ENCODE measurements at regions not wholly inside any gene's neighbourhood (a gene's known extent, or its start where the extent isn't known, plus 50 kb on each side); places are given as distances from the start of the nearest gene placed in this dataset.

DNA sequence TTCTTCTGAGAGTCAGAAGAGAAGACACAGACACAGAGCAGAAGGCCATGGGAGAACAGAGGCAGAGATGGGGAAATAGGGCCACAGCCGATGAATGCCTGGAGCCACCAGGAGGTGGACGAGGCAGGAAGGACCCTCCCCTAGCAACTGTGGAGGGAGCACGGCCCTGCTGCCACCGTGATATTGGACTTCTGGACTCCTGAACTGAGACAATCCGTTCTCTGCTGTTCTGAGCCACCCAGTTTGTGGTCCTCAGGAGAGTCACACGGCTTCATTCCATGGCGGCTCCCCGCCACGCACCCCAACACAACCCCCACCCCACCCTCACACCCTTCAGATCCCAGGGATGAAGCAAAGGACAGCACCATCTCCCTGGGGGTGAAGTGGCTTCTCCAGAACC lies 338.1 kb downstream of the CTTN start:
- TF ChIP-seq CTCF (IDR thresholded peaks at IDR 0.05) = no peak
- no peak for TF ChIP-seq POLR2A (IDR thresholded peaks at IDR 0.05)
- H3K27ac ChIP-seq = no peak overlapping the region
- no peaks in the 10 kb centered on the region for H3K9me3 ChIP-seq
- no peaks in the 10 kb centered on the region for H3K27me3 ChIP-seq
- H3K36me3 ChIP-seq = no peaks in the 10 kb centered on the region
- H3K4me1 ChIP-seq = no peaks in the 10 kb centered on the region
- DNase-seq = no peak
- H3K4me3 ChIP-seq = no peak overlapping the region

DNA sequence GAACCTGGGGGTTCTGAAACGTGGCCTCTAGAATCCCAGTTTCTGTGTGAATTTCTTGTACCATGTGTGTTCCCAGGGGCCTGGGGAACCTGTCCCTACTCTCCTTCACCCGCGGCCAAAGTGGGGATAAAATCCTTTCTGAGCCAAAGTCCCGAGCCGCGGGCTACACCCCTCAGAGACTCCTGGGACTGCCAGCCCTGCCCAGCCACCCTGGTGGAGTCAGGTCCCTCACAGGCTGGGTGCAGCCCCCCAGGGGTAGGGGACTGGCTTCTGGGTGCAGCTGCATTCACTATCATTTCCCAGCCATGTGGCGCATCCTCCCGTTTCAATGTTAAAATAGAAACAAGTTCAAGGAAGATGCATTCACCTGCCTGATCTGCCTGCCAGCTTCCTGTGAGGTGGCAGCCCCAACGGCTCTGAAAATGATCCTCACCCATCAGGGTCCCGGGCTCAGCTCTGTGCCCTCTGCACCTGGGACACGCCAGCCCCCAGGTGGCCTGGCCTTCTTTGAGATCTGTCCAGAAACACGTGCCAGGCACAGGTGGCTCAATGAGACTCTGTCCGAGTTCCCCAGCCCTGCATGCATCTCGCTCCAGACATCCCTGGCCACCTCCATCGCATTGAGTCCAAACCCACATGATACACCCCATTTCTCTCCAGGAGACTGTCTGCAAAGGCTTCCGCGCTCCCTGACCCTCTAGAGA lies 338.8 kb downstream of the CTTN start:
- Histone ChIP-seq H3K27ac (no peak overlapping the region), H3K27me3 (no peaks in the 10 kb centered on the region), H3K36me3 (no peaks in the 10 kb centered on the region), H3K4me3 (no peak overlapping the region), H3K4me1 (no peaks in the 10 kb centered on the region), H3K9me3 (no peaks in the 10 kb centered on the region)
- no peak for DNase-seq
- TF ChIP-seq CTCF (IDR thresholded peaks at IDR 0.05) = no peak
- TF ChIP-seq POLR2A (IDR thresholded peaks at IDR 0.05) = no peak

- no peak for DNase-seq
- TF ChIP-seq POLR2A (IDR thresholded peaks at IDR 0.05) (no peak), CTCF (IDR thresholded peaks at IDR 0.05) (no peak)
- Histone ChIP-seq H3K36me3 (no peaks in the 10 kb centered on the region), H3K27ac (no peak overlapping the region), H3K4me1 (no peaks in the 10 kb centered on the region), H3K4me3 (no peak overlapping the region), H3K27me3 (no peaks in the 10 kb centered on the region), H3K9me3 (no peaks in the 10 kb centered on the region)
These were observed 339.7 kb downstream of the CTTN start for GRCh38 chr11:70737816-70738630.

DNA sequence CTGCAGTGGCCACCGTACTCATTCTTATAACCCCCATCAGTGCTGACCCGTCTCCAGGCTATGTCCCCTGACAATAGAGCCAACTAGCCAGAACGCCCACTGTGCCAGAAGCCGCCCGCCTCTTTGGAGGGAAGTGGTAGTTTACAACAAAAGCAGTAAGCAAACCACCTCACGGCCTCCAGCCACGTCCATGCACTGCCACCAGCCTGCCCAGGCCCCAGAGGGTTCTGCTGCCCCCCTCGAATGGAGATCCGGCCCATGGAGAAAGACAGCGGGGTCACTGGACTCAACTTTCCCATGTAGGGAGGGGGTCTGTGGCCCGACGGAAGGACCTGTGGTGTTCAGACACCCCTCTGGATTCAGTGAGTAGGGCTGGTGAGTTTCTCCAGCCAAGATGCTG lies 340.3 kb downstream of the CTTN start:
- TF ChIP-seq CTCF (IDR thresholded peaks at IDR 0.05) = no peak
- no peak for TF ChIP-seq POLR2A (IDR thresholded peaks at IDR 0.05)
- no peaks in the 10 kb centered on the region for H3K4me1 ChIP-seq
- no peaks in the 10 kb centered on the region for H3K9me3 ChIP-seq
- no peak for DNase-seq
- H3K27ac ChIP-seq = no peak overlapping the region
- no peak overlapping the region for H3K4me3 ChIP-seq
- no peaks in the 10 kb centered on the region for H3K36me3 ChIP-seq
- no peaks in the 10 kb centered on the region for H3K27me3 ChIP-seq

DNA sequence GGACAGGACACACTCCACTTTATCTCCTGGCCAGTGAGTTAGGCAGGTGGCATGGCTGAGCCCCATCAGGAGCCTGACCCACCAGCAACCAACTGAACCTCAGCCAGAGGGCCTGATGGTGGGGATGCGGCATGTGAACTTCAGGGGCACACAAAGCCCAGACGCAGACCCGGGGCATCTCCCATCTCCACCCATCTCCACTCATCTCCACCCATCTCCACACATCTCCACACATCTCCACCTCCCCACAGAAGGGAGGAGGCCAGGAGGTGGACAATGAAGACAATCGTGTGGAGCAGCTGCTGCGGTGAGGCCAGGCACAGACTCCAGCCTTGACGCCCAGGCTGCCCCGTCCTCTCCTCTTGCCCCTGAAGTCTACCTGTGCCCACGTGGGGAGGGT lies 340.8 kb downstream of the CTTN start:
- H3K9me3 ChIP-seq = no peaks in the 10 kb centered on the region
- TF ChIP-seq CTCF (IDR thresholded peaks at IDR 0.05) (no peak), POLR2A (IDR thresholded peaks at IDR 0.05) (no peak)
- no peak overlapping the region for H3K4me3 ChIP-seq
- no peaks in the 10 kb centered on the region for H3K36me3 ChIP-seq
- H3K27me3 ChIP-seq = no peaks in the 10 kb centered on the region
- DNase-seq = no peak
- H3K27ac ChIP-seq = no peak overlapping the region
- H3K4me1 ChIP-seq = no peaks in the 10 kb centered on the region
